Effector memory CD4-positive, alpha-beta T cell (primary cell): ENCODE measurements at regions not wholly inside any gene's neighbourhood (a gene's known extent, or its start where the extent isn't known, plus 50 kb on each side); places are given as distances from the start of the nearest gene placed in this dataset.

Source experiments
- DNase-seq, 3 donors: peaks; one replicate each; pipeline ENCODE4 v3.0.0-alpha.2; 2020
- H3K27ac ChIP-seq: 2 replicates; pipeline ENCODE4 v1.7.0; 2013; ENCODE audit warnings: mild to moderate bottlenecking, low read length, moderate library complexity; ENCODE audit not compliant: insufficient read depth, poor library complexity, severe bottlenecking
- H3K27me3 ChIP-seq: replicated peaks from 2 replicates; pipeline ENCODE4 v1.7.0; 2013; ENCODE audit warnings: mild to moderate bottlenecking, low read length; ENCODE audit not compliant: insufficient read depth, control insufficient read depth, poor library complexity, severe bottlenecking
- H3K36me3 ChIP-seq: 2 replicates; pipeline ENCODE4 v1.7.0; 2013; ENCODE audit warnings: mild to moderate bottlenecking, low read length, moderate library complexity; ENCODE audit not compliant: control insufficient read depth, insufficient read depth
- H3K4me1 ChIP-seq: 2 replicates; pipeline ENCODE4 v1.7.0; 2013; ENCODE audit warnings: low read length, mild to moderate bottlenecking; ENCODE audit not compliant: control insufficient read depth, insufficient read depth, poor library complexity, severe bottlenecking
- H3K4me3 ChIP-seq: 2 replicates; pipeline ENCODE4 v1.7.0; 2013; ENCODE audit warnings: low read length, low read depth, mild to moderate bottlenecking; ENCODE audit not compliant: insufficient read depth, poor library complexity, severe bottlenecking
- H3K9me3 ChIP-seq: 2 replicates; pipeline ENCODE4 v1.7.0; 2013; ENCODE audit warnings: mild to moderate bottlenecking, low read length, moderate library complexity; ENCODE audit not compliant: control insufficient read depth

DNA sequence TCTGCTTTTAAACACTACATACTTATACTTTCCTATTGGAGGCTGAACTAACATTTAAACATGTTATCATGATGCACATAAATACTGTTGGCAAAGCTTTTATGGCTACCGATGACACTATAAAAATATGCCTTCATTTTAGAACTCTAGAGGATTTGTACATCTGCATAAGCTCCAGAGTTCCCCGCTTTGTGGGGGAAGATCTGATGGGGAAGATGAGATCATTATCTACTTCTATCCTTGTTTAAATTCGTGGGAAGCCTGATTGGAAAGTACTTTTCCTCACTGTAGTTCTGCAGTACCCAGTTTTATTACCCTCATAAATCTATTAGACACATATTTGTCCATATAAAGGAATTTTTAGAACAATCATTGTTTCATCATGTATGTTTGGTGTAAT, 299.6 kb upstream of the ATP2B1 start:
- H3K9me3 ChIP-seq = no peaks in the 10 kb centered on the region
- H3K4me3 ChIP-seq = no peak overlapping the region

DNA sequence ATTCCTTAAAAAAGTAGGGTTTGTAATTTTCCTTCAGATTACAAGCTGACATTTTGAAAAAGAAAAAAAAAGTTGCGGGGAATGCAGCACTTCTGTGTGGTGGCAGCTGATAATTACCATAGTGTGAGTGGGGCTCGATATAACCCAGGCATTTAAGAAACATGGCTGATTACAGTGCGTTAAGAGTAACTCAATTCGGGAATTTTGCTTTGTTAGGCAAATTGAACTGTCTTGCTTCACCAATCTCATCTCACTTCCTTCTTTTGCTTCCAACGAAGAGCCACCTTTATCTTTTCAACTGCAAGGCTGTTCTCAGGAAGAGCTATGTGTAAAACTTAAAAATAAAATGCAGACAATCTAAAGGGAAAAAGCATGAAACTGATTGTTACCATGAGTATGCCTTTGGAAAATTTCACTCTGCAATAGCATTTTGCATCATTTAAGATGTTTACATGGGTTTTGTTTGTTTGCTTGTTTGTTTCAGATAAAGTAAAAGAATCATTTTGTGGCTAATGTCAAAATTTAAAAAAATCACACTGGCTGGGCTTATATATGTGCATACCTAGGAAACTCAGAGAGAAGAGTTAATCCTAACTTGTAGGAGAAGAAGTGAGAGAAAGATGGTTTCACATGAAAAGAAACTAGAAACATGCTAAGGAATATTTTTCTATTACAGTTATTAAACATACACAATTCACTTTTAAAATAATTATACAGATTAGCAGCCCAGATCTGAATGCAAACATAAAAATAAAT, 295.9 kb upstream of the ATP2B1 start:
- H3K9me3 ChIP-seq = no peaks in the 10 kb centered on the region
- H3K27me3 ChIP-seq = no peaks in the 10 kb centered on the region
- DNase-seq = no peak
- H3K4me1 ChIP-seq = no peaks in the 10 kb centered on the region
- H3K27ac ChIP-seq = no peak overlapping the region
- H3K4me3 ChIP-seq = no peak overlapping the region
- no peaks in the 10 kb centered on the region for H3K36me3 ChIP-seq

More for the DNA sequence above, 299.6 kb upstream of the ATP2B1 start:
- H3K4me1 ChIP-seq = no peaks in the 10 kb centered on the region
- H3K27me3 ChIP-seq = no peaks in the 10 kb centered on the region
- no peak overlapping the region for H3K27ac ChIP-seq
- no peaks in the 10 kb centered on the region for H3K36me3 ChIP-seq
- DNase-seq = no peak

DNA sequence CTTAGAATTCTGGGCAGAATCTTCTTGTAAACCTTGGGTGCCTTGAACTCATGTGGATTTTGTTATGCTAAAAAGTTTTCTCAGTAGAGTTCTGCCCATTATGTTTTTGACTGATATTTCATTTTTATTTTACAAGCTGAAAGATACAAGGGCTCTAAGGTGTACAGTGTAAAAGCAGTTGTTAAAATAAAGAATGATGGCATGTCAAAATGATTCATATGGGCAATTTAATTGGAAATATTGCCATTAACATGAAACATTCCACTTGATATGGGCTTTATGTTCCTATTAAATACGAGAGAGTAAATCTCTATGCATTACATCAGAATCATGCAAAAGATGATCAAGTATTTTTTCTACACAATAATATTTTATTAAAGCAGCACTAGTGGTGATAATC, 295.1 kb upstream of the ATP2B1 start:
- Histone ChIP-seq H3K9me3 (no peaks in the 10 kb centered on the region), H3K27me3 (no peaks in the 10 kb centered on the region), H3K4me3 (no peak overlapping the region), H3K27ac (no peak overlapping the region), H3K4me1 (no peaks in the 10 kb centered on the region), H3K36me3 (no peaks in the 10 kb centered on the region)
- DNase-seq = no peak

DNA sequence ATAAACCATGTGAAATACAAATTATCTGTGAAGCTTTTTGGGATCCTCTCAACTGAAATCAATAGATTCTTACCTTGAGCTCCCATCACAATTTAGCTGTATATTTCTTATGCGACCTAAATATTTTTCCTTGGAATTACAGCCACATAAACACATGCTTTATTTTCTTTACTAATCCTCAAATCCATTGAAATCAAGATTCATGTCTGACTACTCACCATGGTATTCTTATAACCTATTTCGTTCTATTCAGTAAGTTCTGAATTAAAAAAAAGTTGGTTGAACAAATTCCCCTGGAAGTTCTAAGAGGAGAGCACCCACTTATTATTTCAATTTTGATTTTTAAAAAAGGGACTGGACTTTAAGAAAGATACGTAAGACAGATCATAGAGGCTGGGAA, 292.1 kb upstream of the ATP2B1 start:
- no peak overlapping the region for H3K27ac ChIP-seq
- no peaks in the 10 kb centered on the region for H3K36me3 ChIP-seq
- H3K9me3 ChIP-seq = no peaks in the 10 kb centered on the region
- no peak overlapping the region for H3K4me3 ChIP-seq
- no peak for DNase-seq
- H3K27me3 ChIP-seq = no peaks in the 10 kb centered on the region
- H3K4me1 ChIP-seq = no peaks in the 10 kb centered on the region

DNA sequence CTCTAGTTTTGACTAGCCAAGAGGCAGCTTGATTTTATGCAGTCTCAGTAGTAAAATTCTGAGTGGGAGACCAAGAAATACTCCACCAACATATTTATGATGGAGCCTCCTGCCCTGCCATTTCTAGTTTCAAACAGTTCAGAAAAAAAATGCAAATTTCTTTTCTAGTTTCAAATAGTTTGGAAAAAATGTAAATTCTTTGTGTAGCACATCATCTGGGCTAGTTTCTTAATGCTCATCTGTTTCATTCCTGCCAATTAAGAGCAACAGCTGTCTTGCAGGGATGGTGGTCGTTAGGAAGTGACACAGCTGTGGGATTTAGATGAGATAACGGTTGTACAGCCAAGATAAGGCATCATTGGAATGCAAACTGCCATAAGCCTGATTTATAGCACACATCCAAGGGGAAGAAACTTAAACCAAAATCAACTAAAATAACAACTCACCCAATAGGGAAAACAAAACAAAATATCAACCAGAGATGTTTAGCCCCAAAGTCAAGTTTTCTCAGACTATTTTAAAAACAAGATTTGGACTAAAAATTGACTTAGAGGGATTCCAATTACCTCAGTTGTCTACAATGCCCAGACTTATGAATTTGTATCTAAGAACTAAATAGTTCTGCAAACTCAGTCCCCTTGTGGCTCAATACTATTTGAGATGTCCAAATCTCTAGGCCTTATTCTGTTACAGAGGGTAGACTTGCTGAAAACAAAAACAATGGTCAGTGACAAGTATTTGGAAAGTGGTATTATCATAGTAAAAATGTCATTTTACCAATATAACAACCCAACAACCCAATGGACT, 291.3 kb upstream of the ATP2B1 start:
- no peak for DNase-seq
- H3K4me1 ChIP-seq = no peaks in the 10 kb centered on the region
- no peak overlapping the region for H3K27ac ChIP-seq
- no peaks in the 10 kb centered on the region for H3K27me3 ChIP-seq
- no peak overlapping the region for H3K4me3 ChIP-seq
- H3K36me3 ChIP-seq = no peaks in the 10 kb centered on the region
- no peaks in the 10 kb centered on the region for H3K9me3 ChIP-seq

DNA sequence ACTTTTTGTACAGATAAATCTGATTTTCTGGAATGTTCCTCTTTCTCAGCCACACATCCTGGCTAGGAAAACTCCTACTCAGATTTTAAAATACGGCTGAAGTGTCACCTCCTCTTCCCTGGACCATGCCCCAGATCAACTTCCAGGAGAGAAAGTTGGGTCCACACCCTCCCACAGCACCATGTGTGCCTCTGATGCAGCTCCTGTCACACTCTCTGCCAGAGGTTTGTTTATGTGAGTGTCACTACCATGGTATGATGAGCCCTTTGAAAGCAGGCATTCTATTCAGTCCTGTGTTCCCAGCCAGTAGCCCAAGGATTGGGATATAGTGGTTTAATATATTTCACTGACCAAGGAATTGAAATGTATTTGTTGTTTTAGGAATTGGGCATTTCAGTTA, 287.2 kb upstream of the ATP2B1 start:
- H3K36me3 ChIP-seq = no peaks in the 10 kb centered on the region
- no peak overlapping the region for H3K4me3 ChIP-seq
- no peaks in the 10 kb centered on the region for H3K27me3 ChIP-seq
- peaks cover 13% of the 10 kb centered on the region for H3K4me1 ChIP-seq
- H3K27ac ChIP-seq = no peak overlapping the region
- DNase-seq = no peak
- no peaks in the 10 kb centered on the region for H3K9me3 ChIP-seq

DNA sequence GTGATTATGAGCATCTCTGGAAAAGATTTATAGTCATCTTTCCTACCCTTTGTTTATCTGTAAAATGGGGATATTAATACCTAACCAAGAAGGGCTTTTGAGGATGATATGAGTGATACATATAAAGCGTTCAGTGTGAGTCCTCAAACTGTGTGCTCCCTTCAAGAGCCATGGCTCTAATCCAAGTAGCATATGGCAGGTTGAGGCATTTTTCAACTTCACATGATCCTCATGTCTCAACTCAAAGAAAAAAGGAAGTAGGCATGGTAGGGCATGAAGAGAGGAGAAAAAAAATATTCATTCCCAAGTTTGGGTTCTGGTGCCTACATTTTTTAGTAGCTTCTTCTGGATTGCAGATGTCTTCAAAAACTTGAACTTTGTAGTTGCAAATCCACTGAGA, 286.3 kb upstream of the ATP2B1 start:
- Histone ChIP-seq H3K4me1 (peaks cover 13% of the 10 kb centered on the region), H3K27me3 (no peaks in the 10 kb centered on the region), H3K4me3 (no peak overlapping the region), H3K27ac (no peak overlapping the region), H3K9me3 (no peaks in the 10 kb centered on the region), H3K36me3 (no peaks in the 10 kb centered on the region)
- no peak for DNase-seq

DNA sequence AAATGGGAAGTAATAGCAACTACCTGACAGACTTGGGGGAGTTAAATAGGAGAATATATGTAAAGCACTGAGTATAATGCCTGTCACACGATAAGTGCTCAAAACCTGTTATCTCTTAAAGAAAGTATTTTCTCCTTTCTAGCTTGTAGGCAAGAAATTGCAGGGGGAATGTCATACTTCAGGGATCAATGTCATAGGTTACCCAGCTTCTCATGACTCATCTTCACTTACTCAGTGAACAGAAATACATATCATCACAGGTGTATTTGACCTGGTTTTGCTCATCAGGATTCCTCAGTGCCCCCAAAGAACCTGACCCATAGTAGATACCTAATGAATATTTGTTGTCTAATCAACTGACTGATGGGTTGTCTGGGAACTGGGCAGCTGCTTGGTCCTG, 285.0 kb upstream of the ATP2B1 start:
- no peaks in the 10 kb centered on the region for H3K27me3 ChIP-seq
- no peak overlapping the region for H3K27ac ChIP-seq
- no peak for DNase-seq
- H3K4me3 ChIP-seq = no peak overlapping the region
- no peaks in the 10 kb centered on the region for H3K9me3 ChIP-seq
- peaks cover 13% of the 10 kb centered on the region for H3K4me1 ChIP-seq
- no peaks in the 10 kb centered on the region for H3K36me3 ChIP-seq

DNA sequence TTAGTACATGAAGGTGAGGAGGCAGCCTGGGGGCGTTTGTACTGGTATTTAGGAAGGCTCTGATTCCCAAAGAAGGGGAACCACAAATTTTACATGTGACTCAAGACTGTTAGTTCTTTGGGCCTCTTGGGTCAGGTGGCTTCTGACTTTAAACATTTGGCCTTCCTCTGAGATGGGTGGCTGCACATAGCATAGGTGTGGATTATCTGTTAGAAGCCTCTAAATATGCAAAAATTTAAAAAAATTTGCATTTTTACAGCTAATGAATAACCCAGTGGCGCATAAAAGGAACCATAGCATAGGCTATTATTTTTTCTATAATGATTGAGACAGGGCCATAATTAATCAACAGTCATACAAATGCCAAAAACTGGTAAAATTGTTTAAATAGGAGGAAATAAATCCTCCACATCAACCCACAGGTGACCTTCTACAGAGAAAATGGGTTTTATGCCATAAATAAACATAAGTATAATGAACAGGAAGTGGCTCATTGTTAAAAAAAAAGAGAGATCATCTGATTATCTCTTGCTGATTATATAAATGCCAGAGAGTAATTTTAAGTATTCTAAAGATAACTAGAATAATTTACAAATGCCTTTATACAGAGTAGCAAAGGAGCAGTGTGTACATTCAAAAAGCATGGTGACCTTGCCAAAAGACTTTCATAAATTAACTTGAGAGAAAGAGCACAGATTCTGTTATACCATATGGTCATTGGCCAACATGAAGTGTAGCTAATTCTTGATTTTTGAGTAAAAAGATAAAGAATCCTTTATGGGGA, 284.2 kb upstream of the ATP2B1 start:
- DNase-seq = no peak
- Histone ChIP-seq H3K27ac (no peak overlapping the region), H3K4me1 (peaks cover 13% of the 10 kb centered on the region), H3K4me3 (no peak overlapping the region), H3K27me3 (no peaks in the 10 kb centered on the region), H3K36me3 (no peaks in the 10 kb centered on the region), H3K9me3 (no peaks in the 10 kb centered on the region)
